Epidermal melanocyte (primary cell): ENCODE measurements at regions not wholly inside any gene's neighbourhood (a gene's known extent, or its start where the extent isn't known, plus 50 kb on each side); places are given as distances from the start of the nearest gene placed in this dataset.
A peak's percentile ranks its signal among the peaks of the same experiment; 100 is the strongest.
"Not testable (repeated sequence)": the region's sequence is repeated elsewhere in the genome, so short reads cannot be mapped to it uniquely, and the experiment has no call there.

ENCODE experiments used
- DNase-seq: peaks from one replicate; pipeline ENCODE4 v3.0.0; 2011; ENCODE audit warnings: low spot score; ENCODE audit not compliant: insufficient read length

- no peak for DNase-seq
These were observed 172.1 kb upstream of the RNPC3 start for GRCh38 chr1:103353391-103353790.

GRCh38 chr1:103348136-103348535 is 177.4 kb upstream of the RNPC3 start:
- no peak for DNase-seq

- no peak for DNase-seq
These were observed 180.6 kb upstream of the RNPC3 start for GRCh38 chr1:103344930-103345329.

GRCh38 chr1:103341377-103341880 is 184.1 kb upstream of the RNPC3 start:
- DNase-seq: no peak

GRCh38 chr1:103337779-103338178 is 187.7 kb upstream of the RNPC3 start:
- DNase-seq: no peak

GRCh38 chr1:103336408-103336807 is 189.1 kb upstream of the RNPC3 start:
- DNase-seq: no peak

- no peak for DNase-seq
These were observed 192.4 kb upstream of the RNPC3 start for GRCh38 chr1:103333141-103333540.

GRCh38 chr1:103327054-103327719 is 198.3 kb upstream of the RNPC3 start:
- DNase-seq: no peak

- no peak for DNase-seq
These were observed 198.9 kb upstream of the RNPC3 start for GRCh38 chr1:103326595-103326994.

GRCh38 chr1:103309786-103310185 is 201.5 kb upstream of the COL11A1 start:
- no peak for DNase-seq

GRCh38 chr1:103307751-103308150 is 199.4 kb upstream of the COL11A1 start:
- DNase-seq: no peak

GRCh38 chr1:103283841-103284669 is 175.7 kb upstream of the COL11A1 start:
- DNase-seq: peak; percentile 19

GRCh38 chr1:103283371-103283770 is 175.0 kb upstream of the COL11A1 start:
- DNase-seq: no peak

- no peak for DNase-seq
These were observed 167.4 kb upstream of the COL11A1 start for GRCh38 chr1:103275725-103276124.

GRCh38 chr1:103274886-103275285 is 166.6 kb upstream of the COL11A1 start:
- DNase-seq: no peak

- no peak for DNase-seq
These were observed 164.8 kb upstream of the COL11A1 start for GRCh38 chr1:103273106-103273505.

GRCh38 chr1:103271471-103271870 is 163.1 kb upstream of the COL11A1 start:
- not testable (repeated sequence) for DNase-seq

- no peak for DNase-seq
These were observed 159.6 kb upstream of the COL11A1 start for GRCh38 chr1:103267893-103268292.

- DNase-seq: no peak
These were observed 158.9 kb upstream of the COL11A1 start for GRCh38 chr1:103267266-103267665.

GRCh38 chr1:103266036-103266435 is 157.7 kb upstream of the COL11A1 start:
- DNase-seq: no peak

GRCh38 chr1:103265551-103265950 is 157.2 kb upstream of the COL11A1 start:
- no peak for DNase-seq

- no peak for DNase-seq
These were observed 151.7 kb upstream of the COL11A1 start for GRCh38 chr1:103259982-103260381.

- DNase-seq: no peak
These were observed 148.2 kb upstream of the COL11A1 start for GRCh38 chr1:103256490-103256889.
